GM12873 (cell line): ENCODE measurements at regions not wholly inside any gene's neighbourhood (a gene's known extent, or its start where the extent isn't known, plus 50 kb on each side); places are given as distances from the start of the nearest gene placed in this dataset.

Source experiments
- CTCF ChIP-seq: IDR thresholded peaks from 2 replicates; pipeline ENCODE4 v1.5.1; 2012; ENCODE audit warnings: low read depth, mild to moderate bottlenecking, moderate library complexity, low read length, control low read depth; ENCODE audit not compliant: insufficient read depth; ENCODE audit errors: missing control alignments

DNA sequence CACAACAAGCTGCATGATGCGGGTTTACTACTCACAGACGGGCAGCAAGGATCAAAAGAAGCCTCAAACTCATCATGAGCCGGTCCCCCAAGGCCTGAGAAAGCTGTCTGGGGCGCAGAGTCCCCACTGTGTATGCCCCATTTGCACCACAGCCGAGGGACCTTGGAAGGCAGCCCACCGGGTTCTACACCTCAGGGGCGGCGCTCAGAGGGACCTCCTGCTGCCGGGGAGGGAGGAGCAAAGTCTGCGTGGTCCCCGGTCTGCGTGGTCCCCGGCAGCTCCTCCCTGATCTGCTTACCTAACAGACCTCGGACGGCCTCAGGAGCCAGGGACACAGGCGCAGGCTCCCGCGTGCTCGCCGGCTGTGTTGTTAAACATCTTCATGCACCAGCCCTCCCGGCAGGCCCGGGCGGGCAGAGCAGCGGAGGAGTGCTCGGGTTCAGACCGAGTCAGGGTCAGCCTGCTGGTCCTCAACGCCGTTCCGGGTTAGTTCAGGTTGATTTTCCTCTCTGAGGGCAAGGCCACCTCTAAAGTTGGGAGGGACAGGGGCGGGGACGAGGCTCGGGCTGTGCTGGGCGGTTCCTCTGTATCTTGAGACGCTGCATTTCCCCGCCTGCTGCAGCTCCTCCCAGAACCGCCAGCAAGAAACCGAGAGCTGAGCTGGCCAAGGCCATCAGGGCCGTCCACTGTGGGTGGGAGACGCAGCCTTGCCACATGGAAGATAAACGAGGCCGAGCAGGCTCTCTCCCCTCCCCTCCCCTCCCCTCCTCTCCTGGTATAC, 74.6 kb downstream of the MRPL36 start:
- no peak for TF ChIP-seq CTCF

DNA sequence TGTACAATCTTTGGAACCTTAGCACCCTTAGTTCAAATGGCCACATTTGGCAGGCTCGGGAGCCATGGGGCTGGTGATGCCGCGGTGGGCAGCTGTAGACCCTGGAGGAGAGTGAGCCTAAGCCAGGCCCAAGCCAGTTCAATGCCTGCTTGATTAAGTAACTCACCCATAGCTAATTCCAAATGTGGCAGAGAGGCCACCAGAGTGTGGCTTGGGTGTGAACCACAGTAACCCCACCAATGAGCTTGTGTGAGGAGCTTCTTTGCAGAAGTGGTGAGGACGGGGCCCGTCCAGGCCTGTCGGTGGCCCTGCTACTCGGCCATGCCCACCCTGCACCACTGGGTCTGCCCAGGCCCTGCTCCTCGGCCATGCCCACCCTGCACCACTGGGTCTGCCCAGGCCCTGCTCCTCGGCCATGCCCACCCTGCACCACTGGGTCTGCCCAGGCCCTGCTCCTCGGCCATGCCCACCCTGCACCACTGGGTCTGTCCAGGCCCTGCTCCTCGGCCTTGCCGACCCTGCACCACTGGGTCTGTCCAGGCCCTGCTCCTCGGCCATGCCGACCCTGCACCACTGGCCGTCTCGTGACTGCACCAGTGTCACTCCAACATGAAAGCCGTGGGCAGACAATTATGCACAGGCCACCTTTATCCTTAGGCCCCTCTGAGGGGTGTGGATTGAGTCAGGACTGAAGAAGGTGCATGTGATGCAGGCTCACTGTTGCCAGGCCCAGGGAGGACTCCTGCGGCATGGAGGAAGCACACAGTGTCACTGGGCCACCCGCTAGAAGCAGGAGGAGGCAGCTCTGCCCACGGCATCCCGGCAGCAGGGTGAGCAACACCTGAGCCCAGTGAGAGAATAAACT, 75.4 kb downstream of the MRPL36 start:
- TF ChIP-seq CTCF, result no peak

DNA sequence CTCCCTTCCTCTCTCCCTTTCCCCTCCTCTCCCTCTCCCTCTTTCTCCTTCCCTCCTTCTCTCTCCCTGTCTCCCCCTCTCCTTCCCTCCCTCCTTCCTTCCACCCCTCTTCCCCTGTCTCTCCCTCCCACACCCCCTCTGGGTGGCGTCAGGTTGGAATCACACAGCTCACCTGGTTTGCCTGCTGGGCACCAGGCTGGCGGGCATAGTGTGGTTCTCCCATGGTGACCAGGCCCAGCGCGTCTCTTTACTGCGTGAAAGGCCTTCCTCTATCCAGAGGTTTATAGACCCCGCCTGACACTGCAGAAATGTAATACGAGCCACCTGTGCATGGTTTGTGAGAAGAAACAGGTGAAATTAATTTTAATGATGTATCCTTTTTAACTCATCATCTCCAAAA, 76.2 kb downstream of the MRPL36 start:
- no peak for TF ChIP-seq CTCF

- TF ChIP-seq CTCF, result no peak
Measured at GRCh38 chr5:1722877-1723276, 76.8 kb downstream of the MRPL36 start.

DNA sequence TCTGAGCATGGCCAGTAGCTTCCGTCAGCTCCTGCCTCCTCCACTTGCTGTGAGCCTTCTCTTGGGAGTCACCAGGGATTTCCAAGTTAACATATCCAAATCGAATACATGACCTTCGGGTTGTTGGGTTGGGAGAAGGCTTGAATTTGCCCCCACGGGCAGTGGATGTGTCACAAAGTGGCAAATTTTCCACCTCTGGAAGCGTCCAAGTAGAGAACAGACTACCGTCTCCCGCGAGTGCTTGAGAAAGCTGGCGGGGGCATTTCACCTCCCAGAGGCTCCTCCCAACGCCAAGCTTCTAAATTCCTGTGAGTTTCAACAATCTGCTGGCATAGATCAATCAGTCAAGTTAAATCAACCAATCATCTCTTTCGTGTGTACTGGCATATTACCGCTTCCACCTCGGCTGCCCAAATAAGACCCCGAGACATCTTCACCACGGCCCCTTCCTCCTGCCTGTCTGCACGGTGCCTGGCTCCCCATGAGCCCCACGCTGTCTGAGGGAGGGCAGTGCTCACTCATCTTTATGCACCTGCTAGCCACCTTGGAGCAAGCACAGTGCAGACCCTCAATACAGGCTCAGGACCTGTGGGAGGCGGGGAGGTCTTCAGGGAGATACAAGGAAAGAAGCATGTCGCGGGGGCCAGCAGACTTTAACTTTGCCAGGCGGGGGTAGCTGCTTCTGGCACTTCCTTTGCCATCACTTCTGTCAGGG, 79.1 kb downstream of the MRPL36 start:
- TF ChIP-seq CTCF, result no peak

- no peak for TF ChIP-seq CTCF
Measured at GRCh38 chr5:1719860-1720259, 79.8 kb downstream of the MRPL36 start.

- TF ChIP-seq CTCF, result no peak
Measured at GRCh38 chr5:1718669-1719068, 81.0 kb downstream of the MRPL36 start.
